SK-MEL-5 (cell line): ENCODE measurements at regions not wholly inside any gene's neighbourhood (a gene's known extent, or its start where the extent isn't known, plus 50 kb on each side); places are given as distances from the start of the nearest gene placed in this dataset.

Source experiments
- DNase-seq: peaks from one replicate; pipeline ENCODE4 v3.0.0-alpha.2; 2016; ENCODE audit warnings: low read depth, low spot score
- in situ Hi-C: cut with HindIII; loops from 2 replicates; pipeline ENCODE4 v1.10.0; 2016; ENCODE audit warnings: low sequenced_read_pairs, high pct_unique_total_duplicates, low pct_unique_long_range_greater_than_20kb

DNA sequence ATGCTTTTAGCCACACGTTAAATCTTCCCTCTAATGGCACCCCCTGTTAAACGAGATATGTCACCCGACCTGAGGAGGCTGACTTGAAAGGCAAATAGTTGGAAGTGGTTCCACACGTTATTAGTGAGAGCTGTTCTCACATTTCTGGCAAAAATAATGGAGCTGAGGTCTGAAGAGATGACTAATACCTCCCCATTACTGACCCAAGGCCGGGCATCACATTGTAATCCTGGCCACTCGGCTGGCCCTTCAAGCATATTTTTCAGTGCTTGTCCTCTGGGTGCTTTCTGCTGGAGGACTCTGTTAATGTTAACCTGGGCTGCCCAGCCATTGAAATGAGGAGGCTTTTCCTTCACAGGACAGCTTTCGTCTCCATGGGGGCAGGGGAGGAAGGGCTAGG, 260.0 kb upstream of the CADM1 start:
- in situ Hi-C loops, result no loop called here

GRCh38 chr11:115761817-115762216, 257.6 kb upstream of the CADM1 start:
- DNase-seq, result no peak
- in situ Hi-C loops, result no loop called here

More for the DNA sequence above, 260.0 kb upstream of the CADM1 start:
- DNase-seq, result no peak

- DNase-seq, result no peak
- in situ Hi-C loops, result no loop called here
These were observed 257.1 kb upstream of the CADM1 start for GRCh38 chr11:115761348-115761747.

DNA sequence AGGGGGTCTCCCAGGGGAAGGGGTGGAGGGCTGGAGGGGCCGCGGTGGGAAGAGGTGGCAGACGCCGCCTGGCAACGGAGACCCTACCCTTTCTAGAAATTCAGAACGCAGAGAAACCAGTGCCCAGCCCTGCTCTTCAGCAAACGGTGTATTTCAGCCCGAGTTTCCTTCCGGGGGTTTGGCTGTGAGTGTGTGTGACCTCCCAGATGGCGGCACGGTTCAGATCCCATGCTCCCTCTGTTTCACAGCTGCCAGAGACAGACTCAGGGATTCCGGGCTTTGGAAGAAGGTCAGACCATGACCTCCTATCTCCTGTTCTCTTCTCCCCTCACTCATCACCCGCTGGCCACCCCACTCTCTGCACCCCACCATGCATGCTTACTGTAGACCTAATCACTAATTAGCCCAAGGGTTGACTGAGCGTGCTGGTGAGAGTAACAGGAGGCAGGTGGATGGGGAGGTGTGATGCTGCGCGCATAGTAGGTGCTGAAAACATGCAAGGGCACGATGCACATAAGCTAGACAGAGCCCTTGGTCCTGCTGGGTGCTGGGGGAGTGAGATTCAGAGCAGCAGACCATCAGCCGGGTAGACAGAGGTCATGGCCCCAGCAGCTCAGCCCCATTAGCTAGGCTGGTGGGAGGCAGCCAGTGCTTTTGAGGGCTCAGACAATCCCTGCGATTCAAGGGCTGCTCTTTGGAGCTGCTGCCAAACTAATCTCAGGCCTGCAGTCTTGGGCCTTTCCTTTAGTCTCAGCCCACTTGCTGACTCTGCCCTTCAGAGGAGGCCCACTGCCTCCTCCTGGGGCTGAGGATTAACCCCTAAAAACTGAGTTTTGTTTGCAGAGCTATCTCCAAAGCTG, 256.5 kb upstream of the CADM1 start:
- in situ Hi-C loops, result no loop called here
- no peak for DNase-seq

DNA sequence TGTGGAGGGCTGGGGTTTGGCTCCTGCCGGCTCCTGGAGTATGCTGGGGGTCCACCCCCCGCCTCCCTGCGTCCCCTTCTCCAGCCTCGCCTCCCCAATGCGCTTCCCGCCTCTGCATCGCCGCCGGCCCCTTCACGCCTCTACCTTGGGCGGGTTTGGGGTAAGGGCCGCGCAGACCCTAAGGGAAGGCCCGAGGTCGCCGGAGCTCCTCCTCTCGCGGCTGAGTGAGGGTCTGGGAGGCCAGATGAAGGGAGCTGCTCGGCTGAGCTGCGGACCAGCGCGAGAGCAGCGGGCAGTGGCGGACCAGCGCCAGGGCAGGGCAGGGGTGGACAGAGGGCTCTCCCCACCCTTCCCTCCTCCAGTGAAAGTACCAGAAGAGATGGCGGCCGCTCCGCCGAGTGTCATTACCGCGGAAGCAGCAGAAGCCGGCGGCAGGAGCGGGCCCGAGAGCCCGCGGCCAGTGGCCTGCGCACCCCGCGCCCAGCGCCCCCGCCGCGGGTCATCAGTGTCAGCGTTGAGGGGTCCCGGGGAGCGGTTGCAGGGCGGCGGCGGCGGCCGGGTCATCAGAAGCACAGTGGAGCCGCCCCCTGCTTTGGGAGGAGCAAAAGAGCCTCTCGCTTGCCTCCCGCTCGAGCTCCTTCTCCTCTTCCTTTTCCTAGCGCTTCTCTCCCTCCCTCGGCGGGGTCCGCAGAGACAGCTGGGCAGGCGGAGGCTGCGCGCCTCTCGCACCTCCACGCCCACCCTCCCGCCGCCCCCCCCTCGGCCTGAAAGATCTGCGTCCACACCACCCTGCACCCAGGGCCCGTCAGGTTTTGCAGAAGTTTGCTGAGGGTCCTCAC, 255.6 kb upstream of the CADM1 start:
- no peak for DNase-seq
- in situ Hi-C loops, result no loop called here

GRCh38 chr11:115758011-115758410, 253.8 kb upstream of the CADM1 start:
- DNase-seq, result no peak
- in situ Hi-C loops, result no loop called here

GRCh38 chr11:115751243-115752015, 247.2 kb upstream of the CADM1 start:
- no peak for DNase-seq
- in situ Hi-C loops, result no loop called here

DNA sequence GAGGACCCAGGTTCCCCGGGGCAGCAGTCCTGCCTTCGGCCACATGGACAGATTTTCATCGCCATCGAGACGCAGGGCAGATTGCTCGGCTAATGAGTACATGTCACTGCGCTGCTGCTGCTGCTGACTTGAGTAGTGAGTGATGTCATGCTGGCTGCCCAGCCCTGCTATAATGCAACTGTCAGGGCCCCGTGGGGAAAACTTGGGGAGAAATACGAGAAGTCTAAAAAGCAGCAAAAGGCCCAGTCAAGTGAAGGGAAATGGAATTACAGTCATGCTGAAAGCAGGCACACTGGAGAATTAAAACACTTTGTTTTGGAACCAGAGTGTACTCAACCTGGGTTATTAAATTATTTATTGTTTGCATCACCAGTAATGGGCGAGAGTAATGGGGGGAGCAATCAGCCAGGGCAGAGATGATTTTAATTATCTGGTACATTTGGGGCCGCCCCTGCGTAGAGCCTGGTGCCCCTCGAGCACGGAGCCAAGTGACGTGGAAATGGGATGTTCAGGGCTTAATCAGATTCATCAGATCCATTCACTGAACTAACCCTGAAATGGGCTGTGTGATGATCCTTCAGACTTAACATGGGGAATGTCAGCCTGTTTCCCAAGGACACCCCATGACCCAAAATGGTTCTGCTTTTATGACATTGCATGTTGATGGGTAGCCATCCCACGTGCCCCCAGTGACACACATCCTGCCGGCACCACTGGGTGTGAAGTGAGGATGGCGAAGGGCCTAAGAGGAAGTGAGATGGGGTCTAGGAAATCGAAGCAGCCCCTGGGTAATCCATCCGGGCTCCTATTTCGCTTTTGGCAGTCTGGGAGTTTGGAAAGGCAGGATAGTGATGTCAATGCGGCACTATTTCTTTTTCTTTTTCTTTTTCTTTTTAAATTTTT, 241.6 kb upstream of the CADM1 start:
- DNase-seq, result no peak
- in situ Hi-C loops, result no loop called here

DNA sequence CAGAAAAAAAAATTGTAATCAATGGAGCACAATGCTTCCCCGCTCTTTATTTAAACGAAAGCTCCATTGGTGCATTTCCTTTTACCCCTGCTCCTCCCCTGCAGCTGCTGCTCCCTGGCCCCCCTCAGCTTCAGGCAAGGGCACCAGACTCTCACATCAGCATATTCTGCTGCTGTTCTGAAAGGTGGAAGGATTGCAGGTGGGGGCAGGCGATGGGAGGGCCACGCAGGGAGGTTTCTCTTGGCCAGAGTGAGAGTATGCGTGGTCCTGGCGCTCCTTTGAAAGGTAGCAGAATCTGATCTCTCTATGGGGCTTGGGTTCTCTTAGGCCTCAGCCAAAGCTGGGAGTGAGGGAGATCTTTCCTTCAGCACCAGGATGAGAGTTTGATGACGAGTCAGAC, 240.9 kb upstream of the CADM1 start:
- DNase-seq, result no peak
- in situ Hi-C loops, result no loop called here

- in situ Hi-C loops, result no loop called here
- DNase-seq, result no peak
These were observed 239.5 kb upstream of the CADM1 start for GRCh38 chr11:115743719-115744118.

- no peak for DNase-seq
- in situ Hi-C loops, result no loop called here
These were observed 237.3 kb upstream of the CADM1 start for GRCh38 chr11:115741376-115742107.

DNA sequence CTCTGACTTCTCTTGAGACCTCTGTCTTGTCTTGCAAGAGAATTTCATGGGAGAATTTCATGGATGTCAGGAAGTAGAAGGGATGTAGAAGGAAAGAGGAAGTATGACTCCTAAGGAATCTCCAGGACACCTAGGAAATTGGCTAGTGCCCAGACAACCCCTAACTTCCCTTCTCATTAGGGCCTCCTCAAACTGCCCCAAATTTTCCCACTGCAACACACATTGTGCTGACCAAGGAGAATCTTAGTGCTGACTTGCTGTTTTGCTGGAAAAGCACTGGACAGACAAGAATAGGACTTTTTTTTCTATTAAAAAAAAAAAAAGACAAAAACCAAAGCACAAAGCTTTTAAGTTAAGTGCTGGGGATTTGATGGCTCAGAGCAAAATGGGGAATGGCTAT, 236.1 kb upstream of the CADM1 start:
- DNase-seq, result no peak
- in situ Hi-C loops, result no loop called here

DNA sequence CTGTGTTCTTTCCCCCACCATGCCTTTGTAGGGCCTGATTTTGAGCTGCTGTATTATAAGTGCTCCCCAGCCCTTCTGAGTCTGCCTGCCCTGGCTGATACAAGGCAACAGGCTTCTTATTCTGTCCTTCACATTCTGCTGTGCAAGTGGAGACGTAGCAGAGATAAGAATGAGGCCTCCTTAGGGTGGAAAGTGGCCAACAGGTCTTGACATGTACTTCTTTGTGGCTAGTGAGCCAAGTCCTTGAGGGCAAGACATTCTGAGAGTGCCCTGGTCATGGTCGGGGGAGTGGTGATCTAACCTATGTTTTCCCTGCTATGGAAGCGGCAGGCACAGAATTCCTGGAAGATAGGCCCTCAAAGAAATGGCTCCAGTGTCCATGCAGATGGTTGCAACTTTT, 235.7 kb upstream of the CADM1 start:
- DNase-seq, result no peak
- in situ Hi-C loops, result no loop called here

- in situ Hi-C loops, result no loop called here
These were observed 234.9 kb upstream of the CADM1 start for GRCh38 chr11:115739146-115739545.

GRCh38 chr11:115737875-115738274, 233.7 kb upstream of the CADM1 start:
- in situ Hi-C loops, result no loop called here

More at GRCh38 chr11:115739146-115739545, 234.9 kb upstream of the CADM1 start:
- DNase-seq, result no peak

GRCh38 chr11:115736146-115736545, 231.9 kb upstream of the CADM1 start:
- no peak for DNase-seq
- in situ Hi-C loops, result no loop called here

More at GRCh38 chr11:115737875-115738274, 233.7 kb upstream of the CADM1 start:
- no peak for DNase-seq
